ENCODE measurements at regions not wholly inside any gene's neighbourhood (a gene's known extent, or its start where the extent isn't known, plus 50 kb on each side); places are given as distances from the start of the nearest gene placed in this dataset.

- Histone ChIP-seq H3K9ac (ENCODE audit: low read depth, low read length, poor library complexity, severe bottlenecking) (no peak overlapping the region), H3K4me3 (ENCODE audit: low read length, poor library complexity, severe bottlenecking) (no peak overlapping the region)
These were observed 53.9 kb upstream of the PWP1 start for GRCh38 chr12:107631715-107632114.

GRCh38 chr12:107632246-107632645, 53.4 kb upstream of the PWP1 start:
- Histone ChIP-seq H3K9me2 (replicated peaks; ENCODE audit: low read depth, low read length) (no peaks in the 10 kb centered on the region), H3K9me3 (ENCODE audit: insufficient read depth, low read depth, low read length) (no peaks in the 10 kb centered on the region), H3K4me2 (ENCODE audit: low read depth, low read length, poor library complexity, severe bottlenecking) (no peak overlapping the region), H3F3A (ENCODE audit: low read depth) (no peaks in the 10 kb centered on the region), H4K20me1 (ENCODE audit: insufficient read depth, low read length, poor library complexity, severe bottlenecking) (no peaks in the 10 kb centered on the region), H3K4me1 (ENCODE audit: insufficient read depth, low read length, poor library complexity, severe bottlenecking) (no peaks in the 10 kb centered on the region), H3K79me2 (ENCODE audit: insufficient read depth, low read length) (no peaks in the 10 kb centered on the region), H3K4me3 (ENCODE audit: low read length, poor library complexity, severe bottlenecking) (no peak overlapping the region), H3K9ac (ENCODE audit: low read depth, low read length, poor library complexity, severe bottlenecking) (no peak overlapping the region), H2AFZ (ENCODE audit: low read length) (no peak overlapping the region), H3K27me3 (ENCODE audit: insufficient read depth, low read length, poor library complexity, severe bottlenecking) (no peaks in the 10 kb centered on the region), H3K36me3 (ENCODE audit: insufficient read depth, low read length) (no peaks in the 10 kb centered on the region)
- no peak for TF ChIP-seq CTCF (conservative IDR thresholded peaks at IDR 0.05; ENCODE audit: low read length)
- no peak for TF ChIP-seq EZH2phosphoT487 (IDR thresholded peaks at IDR 0.05; ENCODE audit: borderline replicate concordance)

More at GRCh38 chr12:107631715-107632114, 53.9 kb upstream of the PWP1 start:
- no peaks in the 10 kb centered on the region for H3K9me2 ChIP-seq (replicated peaks; ENCODE audit: low read depth, low read length)
- no peaks in the 10 kb centered on the region for H3K9me3 ChIP-seq (ENCODE audit: insufficient read depth, low read depth, low read length)
- no peaks in the 10 kb centered on the region for H4K20me1 ChIP-seq (ENCODE audit: insufficient read depth, low read length, poor library complexity, severe bottlenecking)
- H3K36me3 ChIP-seq (ENCODE audit: insufficient read depth, low read length): no peaks in the 10 kb centered on the region
- no peaks in the 10 kb centered on the region for H3F3A ChIP-seq (ENCODE audit: low read depth)
- no peaks in the 10 kb centered on the region for H3K27me3 ChIP-seq (ENCODE audit: insufficient read depth, low read length, poor library complexity, severe bottlenecking)
- H2AFZ ChIP-seq (ENCODE audit: low read length): no peak overlapping the region
- no peaks in the 10 kb centered on the region for H3K79me2 ChIP-seq (ENCODE audit: insufficient read depth, low read length)
- no peaks in the 10 kb centered on the region for H3K4me1 ChIP-seq (ENCODE audit: insufficient read depth, low read length, poor library complexity, severe bottlenecking)
- H3K4me2 ChIP-seq (ENCODE audit: low read depth, low read length, poor library complexity, severe bottlenecking): no peak overlapping the region
- TF ChIP-seq CTCF (conservative IDR thresholded peaks at IDR 0.05; ENCODE audit: low read length) (no peak), EZH2phosphoT487 (IDR thresholded peaks at IDR 0.05; ENCODE audit: borderline replicate concordance) (no peak)

- no peaks in the 10 kb centered on the region for H3K9me2 ChIP-seq (replicated peaks; ENCODE audit: low read depth, low read length)
- no peak overlapping the region for H3K4me3 ChIP-seq (ENCODE audit: low read length, poor library complexity, severe bottlenecking)
- no peak overlapping the region for H3K9ac ChIP-seq (ENCODE audit: low read depth, low read length, poor library complexity, severe bottlenecking)
- no peaks in the 10 kb centered on the region for H3F3A ChIP-seq (ENCODE audit: low read depth)
- H3K36me3 ChIP-seq (ENCODE audit: insufficient read depth, low read length): no peaks in the 10 kb centered on the region
- no peaks in the 10 kb centered on the region for H4K20me1 ChIP-seq (ENCODE audit: insufficient read depth, low read length, poor library complexity, severe bottlenecking)
- no peaks in the 10 kb centered on the region for H3K9me3 ChIP-seq (ENCODE audit: insufficient read depth, low read depth, low read length)
- H2AFZ ChIP-seq (ENCODE audit: low read length): no peak overlapping the region
- TF ChIP-seq CTCF (conservative IDR thresholded peaks at IDR 0.05; ENCODE audit: low read length) (no peak), EZH2phosphoT487 (IDR thresholded peaks at IDR 0.05; ENCODE audit: borderline replicate concordance) (no peak)
- H3K4me1 ChIP-seq (ENCODE audit: insufficient read depth, low read length, poor library complexity, severe bottlenecking): no peaks in the 10 kb centered on the region
- H3K79me2 ChIP-seq (ENCODE audit: insufficient read depth, low read length): no peaks in the 10 kb centered on the region
- no peaks in the 10 kb centered on the region for H3K27me3 ChIP-seq (ENCODE audit: insufficient read depth, low read length, poor library complexity, severe bottlenecking)
- no peak overlapping the region for H3K4me2 ChIP-seq (ENCODE audit: low read depth, low read length, poor library complexity, severe bottlenecking)
These were observed 51.1 kb upstream of the PWP1 start for GRCh38 chr12:107634530-107634929.
